ENCODE measurements at regions not wholly inside any gene's neighbourhood (a gene's known extent, or its start where the extent isn't known, plus 50 kb on each side); places are given as distances from the start of the nearest gene placed in this dataset.

DNA sequence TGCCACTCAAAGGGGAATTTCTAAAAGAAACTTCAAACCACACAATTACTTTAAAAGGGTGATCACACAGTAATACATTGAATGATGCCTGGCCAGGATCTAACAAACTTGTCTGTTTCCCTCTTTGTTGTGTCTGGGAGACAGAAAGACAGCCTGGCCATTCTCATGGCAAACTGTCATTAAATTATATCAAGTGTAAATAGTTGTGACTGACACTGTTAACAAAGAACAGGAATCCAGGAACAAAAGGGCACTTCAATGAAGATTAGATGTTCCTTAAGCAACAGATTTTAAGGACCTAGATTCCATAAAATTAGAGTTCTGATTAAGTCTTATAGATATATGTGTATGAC lies 383.6 kb downstream of the KCNJ2 start (continued):
- TF ChIP-seq RAD21 (IDR thresholded peaks at IDR 0.05) (no peak), SP1 (IDR thresholded peaks at IDR 0.05) (no peak), FOXA2 (IDR thresholded peaks at IDR 0.05) (no peak), NR2F2 (IDR thresholded peaks at IDR 0.05) (no peak), JUND (IDR thresholded peaks at IDR 0.05) (no peak), TAF1 (conservative IDR thresholded peaks at IDR 0.05) (no peak)
- TF ChIP-seq, protein P1, sequence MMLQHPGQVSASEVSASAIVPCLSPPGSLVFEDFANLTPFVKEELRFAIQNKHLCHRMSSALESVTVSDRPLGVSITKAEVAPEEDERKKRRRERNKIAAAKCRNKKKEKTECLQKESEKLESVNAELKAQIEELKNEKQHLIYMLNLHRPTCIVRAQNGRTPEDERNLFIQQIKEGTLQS (IDR thresholded peaks at IDR 0.05) = no peak

DNA sequence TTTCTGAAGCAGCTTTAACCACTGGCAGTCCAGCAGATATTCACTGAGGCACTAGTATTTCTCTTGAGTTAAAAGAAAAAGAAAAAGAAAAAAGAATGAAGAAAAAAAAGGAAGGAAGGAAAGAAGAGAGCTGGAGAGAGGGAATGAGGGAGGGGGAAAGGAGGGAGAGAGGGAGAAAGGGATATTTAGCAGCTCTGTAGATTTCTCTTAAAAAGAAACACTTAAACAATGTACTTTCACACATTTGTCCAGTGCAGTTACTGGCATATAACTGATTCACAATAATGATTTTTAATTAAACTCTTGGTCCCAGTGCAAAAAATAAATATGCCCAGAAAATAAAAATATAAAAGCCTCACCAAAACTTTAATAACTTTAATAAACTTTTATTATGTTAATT lies 386.4 kb downstream of the KCNJ2 start:
- no peak for DNase-seq (ENCODE audit: low spot score)
- H3K9ac ChIP-seq (ENCODE audit: low read depth in 1 of 2, low read length in 2 of 2) = no peak overlapping the region
- TF ChIP-seq, protein P1 (IDR thresholded peaks at IDR 0.05) = no peak
- TF ChIP-seq TAF1 (conservative IDR thresholded peaks at IDR 0.05) = no peak
- TF ChIP-seq FOXA2 (IDR thresholded peaks at IDR 0.05) = no peak
- TF ChIP-seq, protein P2, sequence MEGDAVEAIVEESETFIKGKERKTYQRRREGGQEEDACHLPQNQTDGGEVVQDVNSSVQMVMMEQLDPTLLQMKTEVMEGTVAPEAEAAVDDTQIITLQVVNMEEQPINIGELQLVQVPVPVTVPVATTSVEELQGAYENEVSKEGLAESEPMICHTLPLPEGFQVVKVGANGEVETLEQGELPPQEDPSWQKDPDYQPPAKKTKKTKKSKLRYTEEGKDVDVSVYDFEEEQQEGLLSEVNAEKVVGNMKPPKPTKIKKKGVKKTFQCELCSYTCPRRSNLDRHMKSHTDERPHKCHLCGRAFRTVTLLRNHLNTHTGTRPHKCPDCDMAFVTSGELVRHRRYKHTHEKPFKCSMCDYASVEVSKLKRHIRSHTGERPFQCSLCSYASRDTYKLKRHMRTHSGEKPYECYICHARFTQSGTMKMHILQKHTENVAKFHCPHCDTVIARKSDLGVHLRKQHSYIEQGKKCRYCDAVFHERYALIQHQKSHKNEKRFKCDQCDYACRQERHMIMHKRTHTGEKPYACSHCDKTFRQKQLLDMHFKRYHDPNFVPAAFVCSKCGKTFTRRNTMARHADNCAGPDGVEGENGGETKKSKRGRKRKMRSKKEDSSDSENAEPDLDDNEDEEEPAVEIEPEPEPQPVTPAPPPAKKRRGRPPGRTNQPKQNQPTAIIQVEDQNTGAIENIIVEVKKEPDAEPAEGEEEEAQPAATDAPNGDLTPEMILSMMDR (IDR thresholded peaks at IDR 0.05; ENCODE audit: low read depth, low read length, missing input control) = no peak
- no peak for TF ChIP-seq EGR1 (IDR thresholded peaks at IDR 0.05; ENCODE audit: low read depth in 2 of 2)
- TF ChIP-seq HNF4G (IDR thresholded peaks at IDR 0.05) = no peak
- no peak for TF ChIP-seq RXRA (IDR thresholded peaks at IDR 0.05)
- TF ChIP-seq, protein P3, sequence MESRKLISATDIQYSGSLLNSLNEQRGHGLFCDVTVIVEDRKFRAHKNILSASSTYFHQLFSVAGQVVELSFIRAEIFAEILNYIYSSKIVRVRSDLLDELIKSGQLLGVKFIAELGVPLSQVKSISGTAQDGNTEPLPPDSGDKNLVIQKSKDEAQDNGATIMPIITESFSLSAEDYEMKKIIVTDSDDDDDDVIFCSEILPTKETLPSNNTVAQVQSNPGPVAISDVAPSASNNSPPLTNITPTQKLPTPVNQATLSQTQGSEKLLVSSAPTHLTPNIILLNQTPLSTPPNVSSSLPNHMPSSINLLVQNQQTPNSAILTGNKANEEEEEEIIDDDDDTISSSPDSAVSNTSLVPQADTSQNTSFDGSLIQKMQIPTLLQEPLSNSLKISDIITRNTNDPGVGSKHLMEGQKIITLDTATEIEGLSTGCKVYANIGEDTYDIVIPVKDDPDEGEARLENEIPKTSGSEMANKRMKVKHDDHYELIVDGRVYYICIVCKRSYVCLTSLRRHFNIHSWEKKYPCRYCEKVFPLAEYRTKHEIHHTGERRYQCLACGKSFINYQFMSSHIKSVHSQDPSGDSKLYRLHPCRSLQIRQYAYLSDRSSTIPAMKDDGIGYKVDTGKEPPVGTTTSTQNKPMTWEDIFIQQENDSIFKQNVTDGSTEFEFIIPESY (IDR thresholded peaks at IDR 0.05) = no peak
- no peak for TF ChIP-seq FOXA1 (IDR thresholded peaks at IDR 0.05)
- TF ChIP-seq, protein P4, sequence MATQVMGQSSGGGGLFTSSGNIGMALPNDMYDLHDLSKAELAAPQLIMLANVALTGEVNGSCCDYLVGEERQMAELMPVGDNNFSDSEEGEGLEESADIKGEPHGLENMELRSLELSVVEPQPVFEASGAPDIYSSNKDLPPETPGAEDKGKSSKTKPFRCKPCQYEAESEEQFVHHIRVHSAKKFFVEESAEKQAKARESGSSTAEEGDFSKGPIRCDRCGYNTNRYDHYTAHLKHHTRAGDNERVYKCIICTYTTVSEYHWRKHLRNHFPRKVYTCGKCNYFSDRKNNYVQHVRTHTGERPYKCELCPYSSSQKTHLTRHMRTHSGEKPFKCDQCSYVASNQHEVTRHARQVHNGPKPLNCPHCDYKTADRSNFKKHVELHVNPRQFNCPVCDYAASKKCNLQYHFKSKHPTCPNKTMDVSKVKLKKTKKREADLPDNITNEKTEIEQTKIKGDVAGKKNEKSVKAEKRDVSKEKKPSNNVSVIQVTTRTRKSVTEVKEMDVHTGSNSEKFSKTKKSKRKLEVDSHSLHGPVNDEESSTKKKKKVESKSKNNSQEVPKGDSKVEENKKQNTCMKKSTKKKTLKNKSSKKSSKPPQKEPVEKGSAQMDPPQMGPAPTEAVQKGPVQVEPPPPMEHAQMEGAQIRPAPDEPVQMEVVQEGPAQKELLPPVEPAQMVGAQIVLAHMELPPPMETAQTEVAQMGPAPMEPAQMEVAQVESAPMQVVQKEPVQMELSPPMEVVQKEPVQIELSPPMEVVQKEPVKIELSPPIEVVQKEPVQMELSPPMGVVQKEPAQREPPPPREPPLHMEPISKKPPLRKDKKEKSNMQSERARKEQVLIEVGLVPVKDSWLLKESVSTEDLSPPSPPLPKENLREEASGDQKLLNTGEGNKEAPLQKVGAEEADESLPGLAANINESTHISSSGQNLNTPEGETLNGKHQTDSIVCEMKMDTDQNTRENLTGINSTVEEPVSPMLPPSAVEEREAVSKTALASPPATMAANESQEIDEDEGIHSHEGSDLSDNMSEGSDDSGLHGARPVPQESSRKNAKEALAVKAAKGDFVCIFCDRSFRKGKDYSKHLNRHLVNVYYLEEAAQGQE (IDR thresholded peaks at IDR 0.05) = no peak
- no peak for TF ChIP-seq SP1 (IDR thresholded peaks at IDR 0.05)
- TF ChIP-seq NR2F2 (IDR thresholded peaks at IDR 0.05) = no peak
- no peak for TF ChIP-seq RAD21 (IDR thresholded peaks at IDR 0.05)
- no peak for TF ChIP-seq JUND (IDR thresholded peaks at IDR 0.05)

More for the DNA sequence above, 386.4 kb downstream of the KCNJ2 start:
- Histone ChIP-seq H3K27me3 (ENCODE audit: control insufficient read depth in 4 of 4, insufficient read depth in 4 of 4, low read length in 3 of 4) (peaks cover 0 to 6% (median 0%) of the 10 kb centered on the region in 4 donors), H3K4me3 (ENCODE audit: low read depth in 1 of 3, low read length in 3 of 3) (no peak overlapping the region), H3K27ac (ENCODE audit: low read depth in 1 of 2, low read length in 2 of 2) (no peak overlapping the region), H3K36me3 (ENCODE audit: control insufficient read depth in 4 of 4, insufficient read depth in 3 of 4, low read depth in 1 of 4, low read length in 3 of 4) (no peaks in the 10 kb centered on the region), H3K9me3 (ENCODE audit: control insufficient read depth in 4 of 4, low read length in 3 of 4) (no peaks in the 10 kb centered on the region), H3K4me1 (ENCODE audit: control insufficient read depth in 4 of 4, insufficient read depth in 4 of 4, low read length in 3 of 4) (no peaks in the 10 kb centered on the region)

All from liver (tissue), 7 donors.